Astrocyte (in vitro differentiated cells and primary cell): ENCODE measurements at regions not wholly inside any gene's neighbourhood (a gene's known extent, or its start where the extent isn't known, plus 50 kb on each side); places are given as distances from the start of the nearest gene placed in this dataset.

Source experiments
- DNase-seq: peaks from one replicate; pipeline ENCODE4 v3.0.0-alpha.2; 2010; ENCODE audit warnings: low read depth
- FAIRE-seq: peaks from 2 replicates; lab custom pipeline; 2011; peaks lifted over from hg19 to GRCh38; lab: Jason Lieb, UNC
- H2AFZ ChIP-seq: 2 replicates; pipeline ENCODE4 v1.6.0; 2012; ENCODE audit warnings: low read depth, low read length, inconsistent platforms
- H3K27ac ChIP-seq: 2 replicates; pipeline ENCODE4 v1.5.1; 2011; ENCODE audit warnings: low read depth, low read length, inconsistent platforms
- H3K27me3 ChIP-seq: 2 replicates; pipeline ENCODE4 v1.6.0; 2011; ENCODE audit warnings: low read length, inconsistent platforms; ENCODE audit not compliant: insufficient read depth
- H3K36me3 ChIP-seq: 2 replicates; pipeline ENCODE4 v1.5.1; 2011; ENCODE audit warnings: low read length, inconsistent platforms; ENCODE audit not compliant: insufficient read depth
- H3K4me1 ChIP-seq: 2 replicates; pipeline ENCODE4 v1.5.1; 2011; ENCODE audit warnings: low read length, inconsistent platforms; ENCODE audit not compliant: insufficient read depth
- H3K4me2 ChIP-seq: 2 replicates; pipeline ENCODE4 v1.6.0; 2012; ENCODE audit warnings: low read length, inconsistent platforms
- H3K4me3 ChIP-seq: 2 replicates; pipeline ENCODE4 v1.5.1; 2011; ENCODE audit warnings: low read depth, mild to moderate bottlenecking, low read length, inconsistent platforms; ENCODE audit not compliant: insufficient read depth
- H3K79me2 ChIP-seq: 2 replicates; pipeline ENCODE4 v1.6.0; 2012; ENCODE audit warnings: mild to moderate bottlenecking, low read length, inconsistent platforms; ENCODE audit not compliant: insufficient read depth
- H3K9ac ChIP-seq: 2 replicates; pipeline ENCODE4 v1.6.0; 2012; ENCODE audit warnings: mild to moderate bottlenecking, low read length, inconsistent platforms
- H3K9me3 ChIP-seq: 2 replicates; pipeline ENCODE4 v1.5.1; 2012; ENCODE audit warnings: low read depth, mild to moderate bottlenecking, low read length, inconsistent platforms; ENCODE audit not compliant: insufficient read depth
- H4K20me1 ChIP-seq: 2 replicates; pipeline ENCODE4 v1.6.0; 2012; ENCODE audit warnings: low read length, inconsistent platforms; ENCODE audit not compliant: insufficient read depth
- H3K27ac Mint-ChIP-seq: one replicate; pipeline ENCODE4 v1.8.0; 2021; ENCODE audit warnings: mild to moderate bottlenecking, mixed read lengths; ENCODE audit not compliant: unreplicated experiment
- H3K27me3 Mint-ChIP-seq: one replicate; pipeline ENCODE4 v1.8.0; 2021; ENCODE audit warnings: low read depth, mixed read lengths; ENCODE audit not compliant: unreplicated experiment
- H3K36me3 Mint-ChIP-seq: one replicate; pipeline ENCODE4 v1.8.0; 2021; ENCODE audit warnings: low read depth, mixed read lengths; ENCODE audit not compliant: unreplicated experiment
- H3K4me1 Mint-ChIP-seq: one replicate; pipeline ENCODE4 v1.8.0; 2021; ENCODE audit warnings: low read depth, mixed read lengths; ENCODE audit not compliant: unreplicated experiment
- H3K4me3 Mint-ChIP-seq: one replicate; pipeline ENCODE4 v1.8.0; 2021; ENCODE audit warnings: mild to moderate bottlenecking, moderate library complexity, mixed read lengths; ENCODE audit not compliant: unreplicated experiment
- H3K9me3 Mint-ChIP-seq: one replicate; pipeline ENCODE4 v1.8.0; 2021; ENCODE audit warnings: mild to moderate bottlenecking, mixed read lengths; ENCODE audit not compliant: unreplicated experiment
- CTCF ChIP-seq: IDR thresholded peaks from 2 replicates; pipeline ENCODE4 v1.5.1; 2011; ENCODE audit warnings: low read depth, mild to moderate bottlenecking, inconsistent platforms, low read length, moderate library complexity; ENCODE audit not compliant: insufficient read depth
- EZH2 ChIP-seq: IDR thresholded peaks from 2 replicates; pipeline ENCODE4 v1.6.1; 2012; ENCODE audit warnings: mild to moderate bottlenecking, low read length, inconsistent platforms; ENCODE audit not compliant: insufficient read depth

GRCh38 chr10:111993872-111994426, 189.6 kb downstream of the GPAM start:
- Histone ChIP-seq H3K27ac (no peak overlapping the region), H3K9ac (no peak overlapping the region)
- no peak for FAIRE-seq

GRCh38 chr10:111996103-111996502, 187.5 kb downstream of the GPAM start:
- no peak overlapping the region for H3K9ac ChIP-seq
- H3K36me3 ChIP-seq: no peaks in the 10 kb centered on the region
- Mint-ChIP-seq H3K27me3 (peaks cover 5% of the 10 kb centered on the region), H3K4me1 (no peaks in the 10 kb centered on the region), H3K9me3 (peaks cover 3% of the 10 kb centered on the region), H3K27ac (no peak overlapping the region), H3K4me3 (no peak overlapping the region), H3K36me3 (no peaks in the 10 kb centered on the region)
- no peak overlapping the region for H3K4me2 ChIP-seq
- TF ChIP-seq CTCF (no peak), EZH2 (no peak)
- DNase-seq: no peak
- H3K27ac ChIP-seq: no peak overlapping the region
- H3K4me3 ChIP-seq: no peak overlapping the region
- H2AFZ ChIP-seq: no peak overlapping the region
- FAIRE-seq: no peak
- no peaks in the 10 kb centered on the region for H4K20me1 ChIP-seq
- no peaks in the 10 kb centered on the region for H3K27me3 ChIP-seq
- no peaks in the 10 kb centered on the region for H3K79me2 ChIP-seq
- H3K4me1 ChIP-seq: no peaks in the 10 kb centered on the region
- peaks cover 4% of the 10 kb centered on the region for H3K9me3 ChIP-seq

More at GRCh38 chr10:111993872-111994426, 189.6 kb downstream of the GPAM start:
- Histone ChIP-seq H3K36me3 (no peaks in the 10 kb centered on the region), H3K4me3 (no peak overlapping the region), H3K9me3 (peaks cover 4% of the 10 kb centered on the region), H3K4me2 (no peak overlapping the region), H3K4me1 (no peaks in the 10 kb centered on the region), H3K27me3 (no peaks in the 10 kb centered on the region), H4K20me1 (no peaks in the 10 kb centered on the region), H3K79me2 (no peaks in the 10 kb centered on the region), H2AFZ (no peak overlapping the region)
- Mint-ChIP-seq H3K27me3 (peaks cover 21% of the 10 kb centered on the region), H3K9me3 (peaks cover 3% of the 10 kb centered on the region), H3K4me3 (no peak overlapping the region), H3K36me3 (peaks cover 2% of the 10 kb centered on the region), H3K4me1 (no peaks in the 10 kb centered on the region), H3K27ac (no peak overlapping the region)
- TF ChIP-seq CTCF: no peak
- TF ChIP-seq EZH2: no peak
- no peak for DNase-seq

- Mint-ChIP-seq H3K9me3 (peaks cover 3% of the 10 kb centered on the region), H3K4me1 (no peaks in the 10 kb centered on the region)
- no peak overlapping the region for H2AFZ ChIP-seq
These were observed 184.8 kb downstream of the GPAM start for GRCh38 chr10:111998728-111999127.

More at GRCh38 chr10:111998728-111999127, 184.8 kb downstream of the GPAM start:
- Mint-ChIP-seq H3K4me3 (no peak overlapping the region), H3K36me3 (no peaks in the 10 kb centered on the region), H3K27ac (no peak overlapping the region), H3K27me3 (peaks cover 4% of the 10 kb centered on the region)
- FAIRE-seq: no peak
- H3K27ac ChIP-seq: no peak overlapping the region
- H3K79me2 ChIP-seq: no peaks in the 10 kb centered on the region
- TF ChIP-seq EZH2 (no peak), CTCF (no peak)
- no peak for DNase-seq
- H3K4me2 ChIP-seq: no peak overlapping the region
- no peaks in the 10 kb centered on the region for H3K27me3 ChIP-seq
- no peak overlapping the region for H3K4me3 ChIP-seq
- no peaks in the 10 kb centered on the region for H4K20me1 ChIP-seq
- H3K9ac ChIP-seq: no peak overlapping the region
- H3K9me3 ChIP-seq: peaks cover 4% of the 10 kb centered on the region
- no peaks in the 10 kb centered on the region for H3K4me1 ChIP-seq
- H3K36me3 ChIP-seq: no peaks in the 10 kb centered on the region
